GM12878 (cell line): ENCODE measurements at regions not wholly inside any gene's neighbourhood (a gene's known extent, or its start where the extent isn't known, plus 50 kb on each side); places are given as distances from the start of the nearest gene placed in this dataset.

Source experiments
- ATAC-seq: fragments of 200-7000 bp; cut with Tn5 transposase; 3 replicates; pipeline ENCODE4 v1.9.1; 2020; ENCODE audit warnings: mild to moderate bottlenecking, moderate library complexity
- BruUV-seq: library from RNA; stranded (reverse); fragments of 400-500 nt; replicated peaks from 2 replicates; lab custom pipeline; 2021; lab: Mats Ljungman, UMichigan
- CTCF ChIA-PET: fragments of 300-600 bp; sonication (Branson Sonifier 250); formaldehyde crosslinking; extraction: SDS; loops from one replicate; lab custom pipeline; 2021; ENCODE audit warnings: inconsistent platforms; lab: Yijun Ruan, JAX
- POLR2A ChIA-PET: fragments of 350-600 bp; formaldehyde crosslinking; extraction: SDS; loops from one replicate; lab custom pipeline; 2021; ENCODE audit warnings: inconsistent platforms; lab: Charles Lee
- RAD21 ChIA-PET: fragments of 300-600 bp; sonication (Branson Sonifier 250); formaldehyde crosslinking; loops from one replicate; lab custom pipeline; 2023; ENCODE audit warnings: antibody characterized with exemption; ENCODE audit not compliant: unreplicated experiment; lab: Charles Lee
- SMC1A ChIA-PET: fragments of 300-600 bp; sonication (Branson Sonifier 250); formaldehyde crosslinking; loops from one replicate; lab custom pipeline; 2023; ENCODE audit not compliant: unreplicated experiment, uncharacterized antibody; lab: Charles Lee
- DNase-seq: peaks from one replicate; pipeline ENCODE4 v3.0.0-alpha.2; 2011; ENCODE audit warnings: low read depth, low spot score
- FAIRE-seq: peaks from 3 replicates; lab custom pipeline; 2011; peaks lifted over from hg19 to GRCh38; lab: Jason Lieb, UNC
- H2AFZ ChIP-seq: 2 replicates; pipeline ENCODE4 v1.6.0; 2011; ENCODE audit warnings: low read depth, low read length, control low read depth; ENCODE audit not compliant: control insufficient read depth
- H3K27ac ChIP-seq: 2 replicates; pipeline ENCODE4 v1.5.1; 2011; ENCODE audit warnings: control low read depth; ENCODE audit not compliant: control insufficient read depth, insufficient read depth
- H3K27me3 ChIP-seq, 2 experiments: replicated peaks in 1 of 2; 2 replicates each; pipeline versions ENCODE4 v1.6.0 to v1.6.1; 2011; ENCODE audit warnings: low read length in 1 of 2; ENCODE audit not compliant: control insufficient read depth in 2 of 2, insufficient read depth in 2 of 2
- H3K36me3 ChIP-seq, 2 experiments: 2 replicates each; pipeline ENCODE4 v1.5.1; 2011; ENCODE audit warnings: low read length in 1 of 2; ENCODE audit not compliant: control insufficient read depth in 2 of 2, insufficient read depth in 2 of 2
- H3K4me1 ChIP-seq: 2 replicates; pipeline ENCODE4 v1.6.1; 2011; ENCODE audit warnings: mild to moderate bottlenecking, low read length, moderate library complexity, mixed read lengths; ENCODE audit not compliant: control insufficient read depth, insufficient read depth
- H3K4me2 ChIP-seq: 2 replicates; pipeline ENCODE4 v1.6.0; 2011; ENCODE audit warnings: control low read depth; ENCODE audit not compliant: control insufficient read depth, insufficient read depth
- H3K4me3 ChIP-seq: fragments of 200-600 bp; sonication (generic); 2 replicates; pipeline ENCODE4 v1.5.1; 2016
- H3K79me2 ChIP-seq: 2 replicates; pipeline ENCODE4 v1.6.0; 2011; ENCODE audit warnings: low read length; ENCODE audit not compliant: control insufficient read depth, insufficient read depth
- H3K9ac ChIP-seq: 2 replicates; pipeline ENCODE4 v1.8.0; 2011; ENCODE audit warnings: low read length, control low read depth, mixed read lengths; ENCODE audit not compliant: control insufficient read depth, insufficient read depth
- H3K9me3 ChIP-seq: replicated peaks from 3 replicates; pipeline ENCODE4 v1.5.1; 2011; ENCODE audit warnings: mild to moderate bottlenecking, low read length; ENCODE audit not compliant: control insufficient read depth, insufficient read depth
- H4K20me1 ChIP-seq: 2 replicates; pipeline ENCODE4 v1.6.0; 2011; ENCODE audit not compliant: control insufficient read depth, insufficient read depth
- DPF2 ChIP-seq: fragments of 450-650 bp; IDR thresholded peaks from 2 replicates; pipeline ENCODE4 v1.6.1; 2017; ENCODE audit warnings: mild to moderate bottlenecking
- E2F4 ChIP-seq: IDR thresholded peaks from 2 replicates; pipeline ENCODE4 v1.6.1; 2012; ENCODE audit warnings: low read depth, low read length, improper control_type of control experiment
- EED ChIP-seq: sonication (generic); IDR thresholded peaks from 2 replicates; pipeline ENCODE4 v1.6.1; 2016; ENCODE audit warnings: antibody characterized with exemption, low read depth
- ETV6 ChIP-seq, 2 experiments: fragments of 450-650 bp in 1 of 2; IDR thresholded peaks in 1 of 2; conservative IDR thresholded peaks in 1 of 2; 2 replicates each; pipeline ENCODE4 v1.6.1; 2014; ENCODE audit warnings: antibody characterized with exemption in 1 of 2, borderline replicate concordance in 1 of 2, low read depth in 1 of 2, mild to moderate bottlenecking in 1 of 2, moderate library complexity in 1 of 2
- MAX ChIP-seq: IDR thresholded peaks from 2 replicates; pipeline ENCODE4 v1.6.1; 2012; ENCODE audit warnings: low read depth, low read length, improper control_type of control experiment
- PAX5 ChIP-seq: IDR thresholded peaks from 2 replicates; pipeline ENCODE4 v1.6.1; 2011; ENCODE audit warnings: low read depth, low read length, borderline replicate concordance
- SMC3 ChIP-seq: IDR thresholded peaks from 2 replicates; pipeline ENCODE4 v1.6.1; 2011; ENCODE audit warnings: low read length, improper control_type of control experiment, borderline replicate concordance
- STAT3 ChIP-seq: IDR thresholded peaks from 2 replicates; pipeline ENCODE4 v1.6.1; 2011; ENCODE audit warnings: low read depth, low read length, improper control_type of control experiment
- TBL1XR1 ChIP-seq: IDR thresholded peaks from 2 replicates; pipeline ENCODE4 v1.6.1; 2012; ENCODE audit warnings: low read depth, low read length, improper control_type of control experiment
- WGBS: methylation state at CpG from one replicate; pipeline ENCODE4 v1.1.6; 2016; ENCODE audit warnings: low lambda C conversion rate; ENCODE audit not compliant: insufficient replicate concordance, insufficient coverage; ENCODE audit errors: missing lambda C conversion rate; 5-methylcytosine and 5-hydroxymethylcytosine counted together
- in situ Hi-C: fragments of 300-500 bp; cut with MboI; formaldehyde crosslinking; loops from 9 replicates; pipeline ENCODE4 v1.14.3; 2018; ENCODE audit warnings: mixed read lengths
- intact Hi-C: fragments of 100-400 bp; cut with micrococcal nuclease; formaldehyde crosslinking; loops from one replicate; pipeline ENCODE4 v1.14.2; 2022; ENCODE audit not compliant: unreplicated experiment

GRCh38 chr22:48678171-48679135, 1149.2 kb downstream of the BRD1 start (continued):
- TF ChIP-seq ETV6 (conservative IDR thresholded peaks at IDR 0.05 in 1 of 2, IDR thresholded peaks at IDR 0.05 in 1 of 2; ENCODE audit: borderline replicate concordance in 1 of 2, low read depth in 1 of 2) (no peak), SMC3 (no peak), STAT3 (no peak), EED (no peak), PAX5 (no peak), DPF2 (no peak)

GRCh38 chr22:48677621-48678020, 1150.1 kb downstream of the BRD1 start:
- no peak for FAIRE-seq
- no TSS peak for BruUV-seq
- CTCF ChIA-PET: no interaction called here

More at GRCh38 chr22:48677621-48678020, 1150.1 kb downstream of the BRD1 start:
- in situ Hi-C loops: no loop called here
- intact Hi-C loops: no loop called here
- Histone ChIP-seq H3K36me3 (no peaks in the 10 kb centered on the region), H3K4me2 (no peak overlapping the region), H3K27ac (no peak overlapping the region), H3K4me1 (no peaks in the 10 kb centered on the region), H3K27me3 (no peaks in the 10 kb centered on the region), H4K20me1 (no peaks in the 10 kb centered on the region), H3K9me3 (no peaks in the 10 kb centered on the region; the same call in 2 of the 3 replicates), H3K79me2 (no peaks in the 10 kb centered on the region), H2AFZ (no peak overlapping the region), H3K4me3 (no peak overlapping the region), H3K9ac (no peak overlapping the region)
- DNase-seq (no peak), ATAC-seq (no peak)
- ChIA-PET POLR2A (no interaction called here), SMC1A (no interaction called here), RAD21 (no interaction called here)
- 34% methylated on average over 7 of the region's 7 CpGs for WGBS
- TF ChIP-seq E2F4 (no peak), TBL1XR1 (no peak), MAX (no peak)
